ENCODE measurements at regions not wholly inside any gene's neighbourhood (a gene's known extent, or its start where the extent isn't known, plus 50 kb on each side); places are given as distances from the start of the nearest gene placed in this dataset.

DNA sequence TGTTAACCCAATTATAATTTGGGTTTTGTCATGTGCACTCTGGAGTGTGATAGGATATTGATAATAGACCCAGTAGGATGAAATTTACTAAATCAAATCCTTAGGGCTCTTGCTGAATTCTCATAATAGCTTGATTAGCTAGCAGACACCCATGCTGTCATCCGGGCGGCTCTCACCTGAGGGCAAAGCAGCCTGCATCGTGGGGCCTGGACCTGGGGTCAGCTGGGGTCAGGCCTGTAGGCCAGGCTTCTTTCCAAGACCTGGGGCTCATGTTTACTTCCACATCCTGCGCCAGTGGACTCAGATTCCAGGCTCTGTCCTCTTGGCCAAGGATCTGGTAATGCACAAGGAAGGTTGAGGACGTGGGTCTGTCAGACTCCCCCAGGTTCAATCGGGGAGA lies 486.3 kb downstream of the NPHP4 start:
- POLR2A ChIA-PET, result interaction anchor here (0.7 kb wide), 1 partner anchor 593 kb away, joined by 3 read pairs; no protein-coding TSS in a partner anchor
- 89% methylated on average over 4 of the region's 6 CpGs for WGBS (ENCODE audit: insufficient coverage)
- H3K9me3 Mint-ChIP-seq (ENCODE audit: insufficient read depth), result no peaks in the 10 kb centered on the region

GRCh38 chr1:5504364-5504740 lies 487.9 kb downstream of the NPHP4 start:
- 76% methylated on average over 8 of the region's 8 CpGs for WGBS (ENCODE audit: insufficient coverage)
- Mint-ChIP-seq H3K27me3 (no peaks in the 10 kb centered on the region), H3K4me3 (no peak overlapping the region), H3K27ac (no peak overlapping the region), H3K4me1 (no peaks in the 10 kb centered on the region), H3K9me3 (ENCODE audit: insufficient read depth) (no peaks in the 10 kb centered on the region)
- H3K27ac ChIP-seq (ENCODE audit: low read length in 2 of 2), result no peak overlapping the region
- H4K20me1 ChIP-seq (ENCODE audit: control insufficient read depth, insufficient read depth, low read length, poor library complexity, severe bottlenecking), result no peaks in the 10 kb centered on the region
- no peaks in the 10 kb centered on the region for H3K36me3 ChIP-seq (replicated peaks in 1 of 2; ENCODE audit: control extremely low read depth in 1 of 2, control insufficient read depth in 1 of 2, extremely low read depth in 1 of 2, insufficient read depth in 2 of 2, low read length in 1 of 2)
- H3K4me2 ChIP-seq (replicated peaks; ENCODE audit: low read depth, low read length, poor library complexity, severe bottlenecking), result no peak overlapping the region
- H3K9ac ChIP-seq (ENCODE audit: low read length), result no peak overlapping the region
- intact Hi-C loops (cut with micrococcal nuclease), result no loop called here
- CTCF ChIA-PET, result interaction anchor here (4.8 kb wide), 1 partner anchor 10 kb away, joined by 30 read pairs; no protein-coding TSS in a partner anchor
- no peak for DNase-seq
- POLR2A ChIA-PET, result no interaction called here
- H2AFZ ChIP-seq (ENCODE audit: insufficient read depth, low read depth, low read length, poor library complexity, severe bottlenecking), result no peak overlapping the region
- no peaks in the 10 kb centered on the region for H3K9me3 ChIP-seq (ENCODE audit: control extremely low read depth in 1 of 3, control insufficient read depth in 2 of 3, insufficient read depth in 1 of 3, low read length in 2 of 3)
- H3K4me3 ChIP-seq (ENCODE audit: control extremely low read depth in 1 of 5, extremely low read depth in 1 of 5, insufficient read depth in 1 of 5, low read depth in 2 of 5, low read length in 4 of 5), result no peak overlapping the region
- TF ChIP-seq, protein P1, sequence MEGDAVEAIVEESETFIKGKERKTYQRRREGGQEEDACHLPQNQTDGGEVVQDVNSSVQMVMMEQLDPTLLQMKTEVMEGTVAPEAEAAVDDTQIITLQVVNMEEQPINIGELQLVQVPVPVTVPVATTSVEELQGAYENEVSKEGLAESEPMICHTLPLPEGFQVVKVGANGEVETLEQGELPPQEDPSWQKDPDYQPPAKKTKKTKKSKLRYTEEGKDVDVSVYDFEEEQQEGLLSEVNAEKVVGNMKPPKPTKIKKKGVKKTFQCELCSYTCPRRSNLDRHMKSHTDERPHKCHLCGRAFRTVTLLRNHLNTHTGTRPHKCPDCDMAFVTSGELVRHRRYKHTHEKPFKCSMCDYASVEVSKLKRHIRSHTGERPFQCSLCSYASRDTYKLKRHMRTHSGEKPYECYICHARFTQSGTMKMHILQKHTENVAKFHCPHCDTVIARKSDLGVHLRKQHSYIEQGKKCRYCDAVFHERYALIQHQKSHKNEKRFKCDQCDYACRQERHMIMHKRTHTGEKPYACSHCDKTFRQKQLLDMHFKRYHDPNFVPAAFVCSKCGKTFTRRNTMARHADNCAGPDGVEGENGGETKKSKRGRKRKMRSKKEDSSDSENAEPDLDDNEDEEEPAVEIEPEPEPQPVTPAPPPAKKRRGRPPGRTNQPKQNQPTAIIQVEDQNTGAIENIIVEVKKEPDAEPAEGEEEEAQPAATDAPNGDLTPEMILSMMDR (IDR thresholded peaks at IDR 0.05), result no peak
- TF ChIP-seq EZH2 (IDR thresholded peaks at IDR 0.05; ENCODE audit: borderline replicate concordance, insufficient read depth, low read depth, low read length, poor library complexity, severe bottlenecking), result no peak
- H3K27me3 ChIP-seq (replicated peaks in 1 of 4; ENCODE audit: control extremely low read depth in 1 of 4, control insufficient read depth in 3 of 4, insufficient read depth in 4 of 4, low read length in 3 of 4), result no peaks in the 10 kb centered on the region
- ATAC-seq (ENCODE audit: low read depth), result no peak
- no peaks in the 10 kb centered on the region for H3K79me2 ChIP-seq (ENCODE audit: control insufficient read depth, insufficient read depth, low read length)
- H3K4me1 ChIP-seq (ENCODE audit: control insufficient read depth in 2 of 2, insufficient read depth in 2 of 2, low read length in 2 of 2), result no peaks in the 10 kb centered on the region

More for the DNA sequence above, 486.3 kb downstream of the NPHP4 start:
- ATAC-seq (ENCODE audit: low read depth) (no peak), DNase-seq (no peak)
- Histone ChIP-seq H3K27ac (ENCODE audit: low read length in 2 of 2) (no peak overlapping the region), H3K4me1 (ENCODE audit: control insufficient read depth in 2 of 2, insufficient read depth in 2 of 2, low read length in 2 of 2) (no peaks in the 10 kb centered on the region), H4K20me1 (ENCODE audit: control insufficient read depth, insufficient read depth, low read length, poor library complexity, severe bottlenecking) (no peaks in the 10 kb centered on the region), H2AFZ (ENCODE audit: insufficient read depth, low read depth, low read length, poor library complexity, severe bottlenecking) (no peak overlapping the region), H3K4me2 (replicated peaks; ENCODE audit: low read depth, low read length, poor library complexity, severe bottlenecking) (no peak overlapping the region), H3K9ac (ENCODE audit: low read length) (no peak overlapping the region), H3K27me3 (replicated peaks in 1 of 4; ENCODE audit: control extremely low read depth in 1 of 4, control insufficient read depth in 3 of 4, insufficient read depth in 4 of 4, low read length in 3 of 4) (no peaks in the 10 kb centered on the region), H3K79me2 (ENCODE audit: control insufficient read depth, insufficient read depth, low read length) (no peaks in the 10 kb centered on the region), H3K9me3 (ENCODE audit: control extremely low read depth in 1 of 3, control insufficient read depth in 2 of 3, insufficient read depth in 1 of 3, low read length in 2 of 3) (no peaks in the 10 kb centered on the region), H3K36me3 (replicated peaks in 1 of 2; ENCODE audit: control extremely low read depth in 1 of 2, control insufficient read depth in 1 of 2, extremely low read depth in 1 of 2, insufficient read depth in 2 of 2, low read length in 1 of 2) (no peaks in the 10 kb centered on the region), H3K4me3 (ENCODE audit: control extremely low read depth in 1 of 5, extremely low read depth in 1 of 5, insufficient read depth in 1 of 5, low read depth in 2 of 5, low read length in 4 of 5) (no peak overlapping the region)
- CTCF ChIA-PET, result interaction anchor here (0.5 to 4.8 kb wide), 2 partner anchors 9 to 682 kb away, joined by 3 to 30 read pairs; no protein-coding TSS in a partner anchor
- TF ChIP-seq, protein P1 (IDR thresholded peaks at IDR 0.05), result no peak
- TF ChIP-seq EZH2 (IDR thresholded peaks at IDR 0.05; ENCODE audit: borderline replicate concordance, insufficient read depth, low read depth, low read length, poor library complexity, severe bottlenecking), result no peak
- Mint-ChIP-seq H3K27ac (no peak overlapping the region), H3K4me1 (no peaks in the 10 kb centered on the region), H3K4me3 (no peak overlapping the region), H3K27me3 (peaks cover 6% of the 10 kb centered on the region)
- intact Hi-C loops (cut with micrococcal nuclease), result no loop called here
